Thyroid gland (tissue), 4 donors: ENCODE measurements at regions not wholly inside any gene's neighbourhood (a gene's known extent, or its start where the extent isn't known, plus 50 kb on each side); places are given as distances from the start of the nearest gene placed in this dataset.

Source experiments
- DNase-seq, 2 donors: peaks; one replicate each; pipeline ENCODE4 v3.0.0-alpha.2; 2019
- H3K27ac ChIP-seq, 3 donors: fragments of 200-600 bp; sonication (generic); 1 replicate in 2 of 3; 2 replicates in 1 of 3; pipeline ENCODE4 v1.5.1; 2016 to 2019; ENCODE audit warnings: mild to moderate bottlenecking in 1 of 3, moderate library complexity in 1 of 3
- H3K27me3 ChIP-seq: fragments of 200-600 bp; sonication (generic); one replicate; pipeline ENCODE4 v1.5.1; 2019
- H3K36me3 ChIP-seq, 2 donors: fragments of 200-600 bp; sonication (generic); one replicate each; pipeline ENCODE4 v1.5.1; 2016 to 2019
- H3K4me1 ChIP-seq, 2 donors: fragments of 200-600 bp; sonication (generic); one replicate each; pipeline ENCODE4 v1.5.1; 2017 to 2019
- H3K4me3 ChIP-seq, 3 donors: fragments of 200-600 bp; sonication (generic); replicated peaks in 1 of 3; 1 replicate in 2 of 3; 2 replicates in 1 of 3; pipeline ENCODE4 v1.5.1; 2016; ENCODE audit warnings: mild to moderate bottlenecking in 1 of 3
- H3K9me3 ChIP-seq: fragments of 200-600 bp; sonication (generic); one replicate; pipeline ENCODE4 v1.5.1; 2017
- POLR2A ChIP-seq, 2 donors: fragments of 450-650 bp; IDR thresholded peaks; one replicate each; pipeline ENCODE4 v1.6.1; 2017; ENCODE audit warnings: antibody characterized with exemption in 2 of 2, mild to moderate bottlenecking in 2 of 2, moderate library complexity in 1 of 2
- WGBS, 2 donors: methylation state at CpG; one replicate each; pipeline ENCODE4 v1.1.5; 2017; 5-methylcytosine and 5-hydroxymethylcytosine counted together
- intact Hi-C: fragments of 100-400 bp; cut with DNase I; formaldehyde crosslinking; loops from one replicate; pipeline ENCODE4 v1.15.1; 2023
- TF ChIP-seq, protein P1 (sequence below), 6 experiments: fragments of 200-600 bp in 3 of 6; fragments of 450-650 bp in 3 of 6; sonication (generic) in 3 of 6; IDR thresholded peaks; one replicate each; pipeline ENCODE4 v1.5.1; 2016 to 2019; ENCODE audit warnings: antibody characterized with exemption in 6 of 6, mild to moderate bottlenecking in 2 of 6, inconsistent platforms in 1 of 6, moderate library complexity in 1 of 6

DNA sequence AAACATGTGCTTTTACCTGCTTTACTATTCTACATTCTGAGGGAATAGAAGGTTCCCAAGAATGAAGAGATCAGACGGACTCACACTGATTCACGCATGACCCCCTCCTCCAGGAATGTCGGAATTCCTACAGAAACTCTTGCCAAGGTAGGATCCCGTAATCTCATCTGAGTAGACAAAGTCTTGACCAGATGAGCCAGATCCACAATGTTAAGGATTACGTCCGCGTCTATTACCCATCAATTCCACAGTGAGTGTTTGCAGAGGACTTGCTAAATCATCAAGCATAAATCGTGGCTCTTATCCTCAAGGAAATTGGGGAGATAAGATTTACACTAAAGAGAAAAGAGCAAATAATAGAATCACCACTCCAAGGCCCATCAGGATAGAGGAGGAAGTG, 245.9 kb upstream of the FOXQ1 start:
- 93% methylated on average over 8 of the region's 8 CpGs for WGBS, 2 donors
- Histone ChIP-seq H3K27ac (no peak overlapping the region), H3K4me3 (no peak overlapping the region), H3K4me1 (no peaks in the 10 kb centered on the region), H3K36me3 (no peaks in the 10 kb centered on the region), H3K27me3 (no peaks in the 10 kb centered on the region), H3K9me3 (no peaks in the 10 kb centered on the region)
- intact Hi-C loops: no loop called here
- no peak for TF ChIP-seq POLR2A (IDR thresholded peaks at IDR 0.05)
- TF ChIP-seq, protein P1, sequence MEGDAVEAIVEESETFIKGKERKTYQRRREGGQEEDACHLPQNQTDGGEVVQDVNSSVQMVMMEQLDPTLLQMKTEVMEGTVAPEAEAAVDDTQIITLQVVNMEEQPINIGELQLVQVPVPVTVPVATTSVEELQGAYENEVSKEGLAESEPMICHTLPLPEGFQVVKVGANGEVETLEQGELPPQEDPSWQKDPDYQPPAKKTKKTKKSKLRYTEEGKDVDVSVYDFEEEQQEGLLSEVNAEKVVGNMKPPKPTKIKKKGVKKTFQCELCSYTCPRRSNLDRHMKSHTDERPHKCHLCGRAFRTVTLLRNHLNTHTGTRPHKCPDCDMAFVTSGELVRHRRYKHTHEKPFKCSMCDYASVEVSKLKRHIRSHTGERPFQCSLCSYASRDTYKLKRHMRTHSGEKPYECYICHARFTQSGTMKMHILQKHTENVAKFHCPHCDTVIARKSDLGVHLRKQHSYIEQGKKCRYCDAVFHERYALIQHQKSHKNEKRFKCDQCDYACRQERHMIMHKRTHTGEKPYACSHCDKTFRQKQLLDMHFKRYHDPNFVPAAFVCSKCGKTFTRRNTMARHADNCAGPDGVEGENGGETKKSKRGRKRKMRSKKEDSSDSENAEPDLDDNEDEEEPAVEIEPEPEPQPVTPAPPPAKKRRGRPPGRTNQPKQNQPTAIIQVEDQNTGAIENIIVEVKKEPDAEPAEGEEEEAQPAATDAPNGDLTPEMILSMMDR (IDR thresholded peaks at IDR 0.05): no peak
- no peak for DNase-seq

DNA sequence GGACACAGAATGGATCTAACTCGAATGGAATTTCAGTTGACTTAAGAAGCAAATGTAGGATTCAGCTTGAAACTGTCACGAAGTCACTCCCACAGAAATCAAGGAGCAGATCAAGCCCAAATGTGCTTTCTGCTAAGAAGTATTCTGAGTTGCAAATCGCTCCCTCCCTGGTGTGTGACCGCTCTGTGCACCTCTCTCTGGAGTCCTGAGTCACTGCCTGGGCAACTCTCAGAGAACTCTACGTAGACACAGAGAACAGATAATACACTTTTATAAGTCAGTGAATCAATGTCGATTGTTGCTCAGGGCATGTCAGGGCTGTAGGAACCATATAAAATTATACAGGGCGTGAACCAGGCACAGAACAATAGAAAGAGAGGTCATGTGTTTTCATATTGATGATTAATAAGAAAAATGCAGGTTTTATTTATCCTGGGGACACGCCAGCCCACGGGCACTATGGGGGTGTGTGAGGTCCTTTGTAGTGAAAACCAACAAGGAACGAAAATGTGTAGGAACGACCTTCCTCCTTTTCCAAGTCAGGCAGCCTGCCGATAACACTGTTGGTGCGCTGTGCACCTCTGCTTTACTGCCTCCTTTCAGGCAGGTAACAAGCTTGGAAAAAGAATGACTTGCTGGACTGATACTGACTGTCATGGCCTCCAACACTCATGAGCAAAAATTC, 248.1 kb upstream of the FOXQ1 start:
- H3K27me3 ChIP-seq: no peaks in the 10 kb centered on the region
- H3K36me3 ChIP-seq: no peaks in the 10 kb centered on the region
- no peak for TF ChIP-seq POLR2A (IDR thresholded peaks at IDR 0.05)
- TF ChIP-seq, protein P1 (IDR thresholded peaks at IDR 0.05): no peak
- DNase-seq: no peak
- H3K27ac ChIP-seq: no peak overlapping the region
- no peaks in the 10 kb centered on the region for H3K4me1 ChIP-seq
- intact Hi-C loops: no loop called here
- no peak overlapping the region for H3K4me3 ChIP-seq
- H3K9me3 ChIP-seq: no peaks in the 10 kb centered on the region
- 77 to 78% methylated on average over 13 of the region's 13 CpGs for WGBS, 2 donors

GRCh38 chr6:1062786-1063545, 248.9 kb upstream of the FOXQ1 start:
- 87% methylated on average over 8 of the region's 8 CpGs for WGBS, 2 donors
- no peaks in the 10 kb centered on the region for H3K9me3 ChIP-seq
- no peaks in the 10 kb centered on the region for H3K36me3 ChIP-seq
- no peak for DNase-seq
- no peaks in the 10 kb centered on the region for H3K4me1 ChIP-seq
- intact Hi-C loops: no loop called here
- H3K27ac ChIP-seq: no peak overlapping the region
- no peak overlapping the region for H3K4me3 ChIP-seq
- H3K27me3 ChIP-seq: no peaks in the 10 kb centered on the region
- TF ChIP-seq, protein P1 (IDR thresholded peaks at IDR 0.05): no peak
- TF ChIP-seq POLR2A (IDR thresholded peaks at IDR 0.05): no peak

DNA sequence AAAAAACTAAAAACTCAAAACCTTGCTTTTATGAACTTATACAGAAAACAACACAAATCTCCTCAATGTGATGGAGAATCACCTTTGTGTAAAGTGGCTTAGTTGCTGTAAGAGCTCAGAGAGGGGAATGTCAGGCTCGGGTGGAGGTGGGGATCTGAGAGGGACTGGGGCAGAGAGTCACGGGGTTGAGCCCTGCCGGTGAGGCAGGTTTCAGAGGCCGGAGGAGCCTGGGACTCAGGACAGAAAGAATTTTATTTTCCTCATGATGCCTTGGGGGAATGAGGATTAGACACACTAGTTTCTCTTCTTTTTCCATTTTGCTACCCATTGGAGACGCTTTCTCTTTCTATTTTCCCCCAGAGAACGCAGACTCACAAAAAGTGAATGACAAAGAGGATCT, 252.3 kb upstream of the FOXQ1 start:
- 74 to 75% methylated on average over 6 of the region's 6 CpGs for WGBS, 2 donors
- TF ChIP-seq POLR2A (IDR thresholded peaks at IDR 0.05): no peak
- TF ChIP-seq, protein P1 (IDR thresholded peaks at IDR 0.05): no peak
- no peak for DNase-seq
- Histone ChIP-seq H3K27ac (no peak overlapping the region), H3K27me3 (no peaks in the 10 kb centered on the region), H3K36me3 (no peaks in the 10 kb centered on the region), H3K4me3 (no peak overlapping the region), H3K9me3 (no peaks in the 10 kb centered on the region), H3K4me1 (no peaks in the 10 kb centered on the region)
- intact Hi-C loops: no loop called here

DNA sequence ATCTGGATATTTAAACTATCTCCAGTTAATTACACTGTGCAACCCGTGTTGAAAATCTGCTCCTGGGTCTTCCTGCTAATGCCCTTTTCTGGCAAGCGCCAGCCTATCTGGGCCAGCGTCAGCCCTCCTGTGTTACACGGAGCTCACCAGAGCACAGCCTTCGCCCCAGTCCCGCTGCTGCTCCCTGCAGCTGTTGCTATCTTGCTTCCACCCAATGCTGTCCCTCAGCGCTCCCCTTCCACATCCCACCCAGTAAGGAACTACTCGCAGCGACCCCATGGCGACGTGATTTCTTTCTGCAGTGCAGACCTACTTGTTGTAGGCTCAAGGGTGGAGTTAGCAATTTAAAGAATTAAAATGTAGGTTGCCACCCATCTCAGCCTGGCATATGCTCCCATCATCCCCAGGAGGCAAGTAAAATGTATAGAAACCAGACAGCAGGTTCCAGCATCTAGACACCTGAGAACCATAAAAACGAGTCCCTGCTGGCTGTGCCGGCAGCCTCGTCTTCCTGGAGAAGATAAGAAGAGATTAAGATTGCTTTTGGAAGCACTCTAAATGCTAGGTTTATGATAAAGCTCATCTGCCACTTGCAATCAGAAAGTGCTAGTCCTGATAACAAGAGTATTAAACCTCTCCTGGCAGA, 254.3 kb upstream of the FOXQ1 start:
- Histone ChIP-seq H3K27me3 (no peaks in the 10 kb centered on the region), H3K36me3 (no peaks in the 10 kb centered on the region), H3K27ac (no peak overlapping the region), H3K4me1 (no peaks in the 10 kb centered on the region), H3K4me3 (no peak overlapping the region), H3K9me3 (no peaks in the 10 kb centered on the region)
- intact Hi-C loops: no loop called here
- no peak for DNase-seq
- TF ChIP-seq POLR2A (IDR thresholded peaks at IDR 0.05): no peak
- TF ChIP-seq, protein P1 (IDR thresholded peaks at IDR 0.05): no peak
- 69 to 90% methylated on average over 14 of the region's 14 CpGs for WGBS, 2 donors
